Type B pancreatic cell (in vitro differentiated cells): ENCODE measurements at regions not wholly inside any gene's neighbourhood (a gene's known extent, or its start where the extent isn't known, plus 50 kb on each side); places are given as distances from the start of the nearest gene placed in this dataset.

Source experiments
- DNase-seq: peaks from one replicate; pipeline ENCODE4 v3.0.0; 2021; ENCODE audit warnings: mixed read lengths; ENCODE audit not compliant: unreplicated experiment; ENCODE audit errors: extremely low spot score
- H3K27ac Mint-ChIP-seq: 2 replicates; pipeline ENCODE4 v1.8.0; 2021; ENCODE audit warnings: mild to moderate bottlenecking, mixed read lengths
- H3K27me3 Mint-ChIP-seq: 2 replicates; pipeline ENCODE4 v1.8.0; 2021; ENCODE audit warnings: mixed read lengths
- H3K36me3 Mint-ChIP-seq: 2 replicates; pipeline ENCODE4 v1.8.0; 2021; ENCODE audit warnings: mixed read lengths
- H3K4me1 Mint-ChIP-seq: one replicate; pipeline ENCODE4 v1.8.0; 2021; ENCODE audit warnings: mixed read lengths; ENCODE audit not compliant: unreplicated experiment
- H3K4me3 Mint-ChIP-seq: 2 replicates; pipeline ENCODE4 v1.8.0; 2021; ENCODE audit warnings: mild to moderate bottlenecking, mixed read lengths
- H3K9me3 Mint-ChIP-seq: 2 replicates; pipeline ENCODE4 v1.8.0; 2021; ENCODE audit warnings: mixed read lengths
- TF ChIP-seq, protein P1 (sequence below): fragments of 200-600 bp; sonication (generic); conservative IDR thresholded peaks from 2 replicates; pipeline ENCODE4 v1.5.0; 2021; ENCODE audit warnings: antibody characterized with exemption, mild to moderate bottlenecking

DNA sequence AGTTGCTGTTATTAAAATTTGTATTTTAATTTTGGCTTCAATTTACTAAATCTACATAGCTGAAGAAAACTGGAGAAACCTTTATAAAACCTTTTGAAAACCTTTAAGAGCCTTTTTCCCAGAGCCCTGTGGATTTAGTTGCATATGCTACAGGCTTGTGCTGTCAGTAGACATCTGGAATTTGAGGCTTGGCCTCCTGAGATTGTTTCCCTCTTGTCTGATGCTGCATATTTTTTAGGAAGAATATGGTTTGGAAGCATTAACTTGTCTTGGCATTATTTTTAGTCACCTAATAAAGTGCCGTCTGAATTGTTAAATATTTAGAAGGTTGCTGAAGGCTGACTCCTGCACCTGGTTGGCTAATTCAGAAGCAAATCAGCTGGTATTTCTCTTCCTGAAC lies 369.4 kb downstream of the UTRN start:
- peaks cover 26% of the 10 kb centered on the region for H3K4me1 Mint-ChIP-seq
- no peak for DNase-seq
- H3K27me3 Mint-ChIP-seq = no peaks in the 10 kb centered on the region
- H3K9me3 Mint-ChIP-seq = no peaks in the 10 kb centered on the region
- H3K27ac Mint-ChIP-seq = no peak overlapping the region
- no peaks in the 10 kb centered on the region for H3K36me3 Mint-ChIP-seq
- TF ChIP-seq, protein P1, sequence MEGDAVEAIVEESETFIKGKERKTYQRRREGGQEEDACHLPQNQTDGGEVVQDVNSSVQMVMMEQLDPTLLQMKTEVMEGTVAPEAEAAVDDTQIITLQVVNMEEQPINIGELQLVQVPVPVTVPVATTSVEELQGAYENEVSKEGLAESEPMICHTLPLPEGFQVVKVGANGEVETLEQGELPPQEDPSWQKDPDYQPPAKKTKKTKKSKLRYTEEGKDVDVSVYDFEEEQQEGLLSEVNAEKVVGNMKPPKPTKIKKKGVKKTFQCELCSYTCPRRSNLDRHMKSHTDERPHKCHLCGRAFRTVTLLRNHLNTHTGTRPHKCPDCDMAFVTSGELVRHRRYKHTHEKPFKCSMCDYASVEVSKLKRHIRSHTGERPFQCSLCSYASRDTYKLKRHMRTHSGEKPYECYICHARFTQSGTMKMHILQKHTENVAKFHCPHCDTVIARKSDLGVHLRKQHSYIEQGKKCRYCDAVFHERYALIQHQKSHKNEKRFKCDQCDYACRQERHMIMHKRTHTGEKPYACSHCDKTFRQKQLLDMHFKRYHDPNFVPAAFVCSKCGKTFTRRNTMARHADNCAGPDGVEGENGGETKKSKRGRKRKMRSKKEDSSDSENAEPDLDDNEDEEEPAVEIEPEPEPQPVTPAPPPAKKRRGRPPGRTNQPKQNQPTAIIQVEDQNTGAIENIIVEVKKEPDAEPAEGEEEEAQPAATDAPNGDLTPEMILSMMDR = no peak
- H3K4me3 Mint-ChIP-seq = no peak overlapping the region

DNA sequence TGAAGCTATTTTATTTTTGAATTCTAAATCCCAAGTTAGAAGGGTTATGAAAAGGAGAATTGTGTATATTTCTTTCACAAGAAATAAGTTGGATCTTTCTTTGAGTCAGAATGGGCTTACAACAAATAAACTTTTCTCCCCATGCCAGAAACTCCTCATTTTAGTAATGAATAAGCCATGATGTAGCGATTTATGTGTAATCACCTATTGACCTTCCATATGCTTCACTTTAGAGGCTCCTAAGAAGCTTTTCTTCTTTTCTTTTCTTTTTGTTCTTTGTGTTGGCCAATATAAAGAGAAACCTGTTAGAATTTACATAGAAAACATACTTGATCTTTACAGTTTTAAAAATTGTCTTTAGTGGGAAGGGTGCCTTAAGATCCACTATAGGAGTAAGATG lies 370.2 kb downstream of the UTRN start:
- Mint-ChIP-seq H3K4me3 (no peak overlapping the region), H3K36me3 (no peaks in the 10 kb centered on the region), H3K27ac (no peak overlapping the region), H3K4me1 (peaks cover 35% of the 10 kb centered on the region), H3K9me3 (no peaks in the 10 kb centered on the region), H3K27me3 (no peaks in the 10 kb centered on the region)
- TF ChIP-seq, protein P1 = no peak
- DNase-seq = no peak

DNA sequence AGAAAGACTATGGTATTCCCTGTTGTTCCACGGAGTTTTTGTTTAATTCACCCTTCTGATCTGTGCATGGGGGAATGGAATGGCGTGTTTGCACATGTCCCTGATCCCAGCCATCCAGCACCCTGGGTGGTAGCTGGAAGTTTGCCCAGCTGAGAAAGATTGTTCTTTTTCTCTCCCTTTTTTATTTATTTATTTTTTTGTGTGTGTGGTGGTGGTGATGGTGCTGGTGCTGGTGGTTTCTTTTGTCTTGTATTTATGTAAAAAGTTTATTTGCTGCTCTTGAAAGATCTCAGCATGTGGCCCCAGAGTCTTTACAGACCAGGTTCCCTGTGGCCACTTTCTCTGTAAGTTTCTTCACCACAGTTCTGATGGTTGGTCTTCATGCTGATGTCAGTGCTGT lies 372.6 kb downstream of the UTRN start:
- Mint-ChIP-seq H3K27me3 (no peaks in the 10 kb centered on the region), H3K9me3 (no peaks in the 10 kb centered on the region), H3K36me3 (peaks cover 3% of the 10 kb centered on the region), H3K27ac (no peak overlapping the region), H3K4me1 (peaks cover 47% of the 10 kb centered on the region), H3K4me3 (no peak overlapping the region)
- DNase-seq = no peak
- TF ChIP-seq, protein P1 = no peak

DNA sequence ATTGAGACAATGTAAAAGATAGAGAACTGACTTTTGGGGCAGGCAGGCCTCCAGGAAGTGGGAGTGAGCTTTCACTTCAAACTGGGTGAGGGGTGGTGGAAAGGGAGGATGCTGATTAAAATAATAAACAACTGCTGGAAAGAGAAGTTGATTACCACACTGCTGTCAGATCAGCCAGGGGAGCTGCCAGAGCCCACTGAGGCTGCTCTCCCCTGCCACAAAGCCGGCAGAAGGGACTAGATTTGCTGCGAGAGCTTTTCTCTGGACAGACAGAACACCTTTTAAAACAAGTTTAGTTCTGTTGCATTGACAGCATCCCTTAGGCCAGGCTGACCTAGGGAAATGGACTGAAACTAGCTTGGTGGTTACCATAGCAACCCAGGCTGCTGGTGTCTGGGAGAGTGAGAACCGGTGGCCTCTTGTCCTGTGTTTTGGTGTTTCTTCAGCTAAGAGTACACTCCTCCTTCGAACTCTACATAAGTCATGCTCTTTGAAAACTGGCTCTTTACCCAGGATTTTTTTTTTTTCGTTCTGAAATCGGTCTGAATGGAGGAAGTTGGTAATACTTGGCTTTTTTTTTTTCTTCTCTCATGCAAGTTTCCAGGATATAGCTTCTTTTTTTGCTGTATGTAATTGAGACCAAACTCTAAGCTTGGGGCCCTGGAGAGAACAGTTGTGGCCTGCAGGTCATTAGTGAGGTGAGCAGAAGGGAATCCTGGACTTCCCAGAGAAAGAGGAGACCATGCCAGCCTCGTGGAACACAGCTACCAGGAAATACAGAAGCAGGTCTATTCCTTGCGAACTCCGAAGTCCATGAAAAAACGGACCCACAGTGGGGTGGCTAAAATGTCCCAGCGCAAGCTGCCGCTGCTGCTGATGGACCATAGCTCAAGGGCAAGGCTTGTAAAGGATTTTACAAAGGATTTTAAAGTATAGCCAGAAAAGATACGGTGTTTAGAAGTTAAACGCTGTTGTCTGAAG lies 374.4 kb downstream of the UTRN start:
- Mint-ChIP-seq H3K27me3 (no peaks in the 10 kb centered on the region), H3K4me1 (peaks cover 42% of the 10 kb centered on the region), H3K9me3 (no peaks in the 10 kb centered on the region), H3K4me3 (peak overlapping the region; percentile 35), H3K36me3 (peaks cover 3% of the 10 kb centered on the region), H3K27ac (no peak overlapping the region)
- TF ChIP-seq, protein P1 = no peak
- DNase-seq = no peak

DNA sequence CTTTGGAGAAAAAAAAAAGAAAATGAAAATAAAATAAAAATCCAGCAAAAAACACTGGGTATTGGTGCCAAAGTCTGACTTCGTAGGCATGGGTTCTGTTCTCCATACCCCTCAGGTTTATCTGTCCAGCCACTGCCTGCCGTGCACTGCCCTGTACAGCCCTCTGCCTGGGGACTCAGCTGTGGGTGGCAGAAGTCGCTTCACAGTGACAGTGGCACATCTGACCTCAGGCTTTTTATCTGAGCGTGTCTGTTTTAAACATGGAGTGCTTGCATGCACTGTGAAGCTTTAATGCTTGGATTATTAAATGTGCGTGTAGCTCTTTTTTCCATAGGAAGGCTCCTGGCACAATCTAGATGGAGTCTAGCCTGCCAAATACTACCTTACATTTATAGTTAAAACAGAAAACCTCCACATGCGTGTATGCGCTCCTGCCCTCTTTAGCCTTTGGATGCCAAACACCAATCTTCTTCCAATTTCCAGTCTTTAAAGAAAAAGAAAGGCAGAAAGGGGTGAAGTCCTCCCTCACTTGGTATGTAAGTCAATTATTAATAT lies 375.5 kb downstream of the UTRN start:
- peak overlapping the region; percentile 52 for H3K4me3 Mint-ChIP-seq
- H3K27me3 Mint-ChIP-seq = no peaks in the 10 kb centered on the region
- no peaks in the 10 kb centered on the region for H3K9me3 Mint-ChIP-seq
- peaks cover 3% of the 10 kb centered on the region for H3K36me3 Mint-ChIP-seq
- TF ChIP-seq, protein P1 = no peak
- no peak overlapping the region for H3K27ac Mint-ChIP-seq
- peaks cover 38% of the 10 kb centered on the region for H3K4me1 Mint-ChIP-seq
- DNase-seq = no peak
